ENCODE measurements at regions not wholly inside any gene's neighbourhood (a gene's known extent, or its start where the extent isn't known, plus 50 kb on each side); places are given as distances from the start of the nearest gene placed in this dataset.
"Not testable (repeated sequence)": the region's sequence is repeated elsewhere in the genome, so short reads cannot be mapped to it uniquely, and the experiment has no call there.

DNA sequence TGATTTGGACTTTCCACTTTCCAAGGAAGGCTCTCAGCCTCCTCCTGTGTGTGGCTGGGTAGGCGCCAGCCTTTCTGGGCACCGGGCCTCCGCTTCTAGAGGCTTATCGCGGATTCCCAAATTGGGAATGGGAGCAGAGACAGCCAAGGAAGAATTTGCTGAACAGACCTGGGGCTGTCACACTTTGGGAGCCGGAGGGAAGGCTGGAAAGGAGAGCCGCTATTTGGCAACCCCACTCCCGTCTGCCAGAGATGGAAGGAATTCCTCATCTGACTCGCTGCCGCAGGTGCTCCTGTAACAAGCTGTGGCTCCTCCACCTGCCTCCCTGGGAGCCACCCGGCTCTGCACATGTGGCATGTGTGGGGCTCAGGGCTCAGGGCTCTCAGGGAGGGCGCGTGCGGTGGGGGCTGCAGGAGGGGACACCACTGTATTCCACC is 50.8 kb upstream of the ECHDC3 start:
- no peak for DNase-seq (ENCODE audit: low read depth in 4 of 4, low spot score in 2 of 4)

DNA sequence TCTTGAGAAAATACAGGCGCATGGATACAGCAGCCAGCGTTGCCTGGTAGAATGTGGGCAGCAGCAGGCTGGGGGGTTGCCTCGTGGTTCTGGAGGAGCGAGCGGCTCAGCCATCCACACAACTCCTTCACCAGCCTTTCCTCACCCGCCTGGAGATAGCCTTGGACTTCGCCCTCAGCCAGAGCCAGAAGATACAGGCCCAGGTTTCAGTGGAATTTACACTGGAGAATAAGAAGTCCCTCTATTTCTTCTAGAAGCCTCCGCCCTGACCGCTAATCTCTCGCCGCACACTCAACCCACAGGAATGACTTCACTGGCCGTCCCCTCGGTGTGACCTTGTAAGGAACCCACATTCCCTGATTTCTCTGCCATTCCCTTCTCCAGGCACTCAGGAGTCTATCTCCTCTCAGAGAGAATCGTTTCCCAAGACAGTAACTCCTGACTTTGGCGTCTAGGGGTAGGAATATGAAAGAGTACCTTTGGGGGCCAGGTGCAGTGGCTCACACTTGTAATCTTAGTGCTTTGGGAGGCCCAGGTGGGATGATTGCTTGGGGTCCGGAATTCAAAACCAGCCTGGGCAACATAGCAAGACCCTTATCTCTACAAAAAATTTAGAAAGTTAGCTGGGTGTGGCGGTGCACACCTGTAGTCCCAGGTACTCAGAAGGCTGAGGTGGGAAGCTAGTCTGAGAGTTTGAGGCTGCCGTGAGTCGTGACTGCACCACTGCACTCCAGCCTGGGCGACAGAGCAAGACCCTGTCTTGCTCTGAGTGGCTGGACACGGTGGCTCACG is 52.0 kb upstream of the ECHDC3 start:
- DNase-seq (ENCODE audit: low read depth in 4 of 4, low spot score in 2 of 4): no peak

DNA sequence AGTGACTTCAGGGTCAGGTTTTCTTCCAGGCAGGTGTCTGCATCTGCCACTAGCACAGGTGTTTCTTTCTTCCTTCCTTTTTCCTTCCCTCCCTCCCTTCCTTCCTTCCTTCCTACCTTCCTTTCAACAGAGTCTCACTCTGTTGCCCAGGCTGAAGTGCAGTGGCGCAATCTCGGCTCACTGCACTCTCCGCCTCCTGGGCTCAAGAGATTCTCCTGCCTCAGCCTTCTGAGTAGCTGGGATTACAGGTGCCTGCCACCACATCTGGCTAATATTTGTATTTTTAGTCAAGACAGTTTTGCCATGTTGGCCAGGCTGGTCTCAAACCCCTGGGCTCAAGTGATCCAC is 53.8 kb upstream of the ECHDC3 start:
- not testable (repeated sequence) for DNase-seq (ENCODE audit: low read depth in 4 of 4, low spot score in 2 of 4)

DNA sequence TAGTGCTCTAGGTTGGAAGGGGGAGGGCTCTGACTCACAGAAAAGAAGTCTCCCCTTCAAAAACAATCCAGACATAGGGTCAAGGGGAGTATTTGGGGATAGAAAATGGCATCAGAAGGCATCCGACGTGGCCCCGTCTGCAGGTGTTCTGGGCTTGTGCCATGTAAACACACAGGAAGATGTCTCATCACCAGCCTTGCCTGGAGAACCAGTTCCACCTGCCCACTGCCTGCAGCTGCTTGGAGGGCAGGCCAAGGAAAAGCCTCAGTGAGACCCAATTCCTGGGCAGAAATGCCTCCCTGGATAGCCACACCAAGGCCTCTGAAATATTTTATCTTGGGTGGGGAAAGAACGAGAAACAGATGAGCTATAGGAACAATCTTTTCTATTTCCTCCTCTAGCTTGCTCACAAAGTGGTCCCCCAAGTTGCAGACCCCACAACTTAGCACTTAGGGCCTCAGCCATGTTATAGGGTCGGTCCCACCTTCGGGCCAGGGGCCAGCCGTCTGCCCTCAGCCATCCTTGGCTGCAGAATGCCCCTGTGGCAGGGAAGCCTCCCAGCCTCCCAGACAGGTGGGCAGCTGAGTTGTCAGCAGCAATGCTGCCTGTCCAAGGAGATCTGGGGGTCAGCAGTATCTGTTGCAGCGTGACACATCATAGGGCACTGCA is 54.3 kb upstream of the ECHDC3 start:
- no peak for DNase-seq (ENCODE audit: low read depth in 4 of 4, low spot score in 2 of 4)

DNA sequence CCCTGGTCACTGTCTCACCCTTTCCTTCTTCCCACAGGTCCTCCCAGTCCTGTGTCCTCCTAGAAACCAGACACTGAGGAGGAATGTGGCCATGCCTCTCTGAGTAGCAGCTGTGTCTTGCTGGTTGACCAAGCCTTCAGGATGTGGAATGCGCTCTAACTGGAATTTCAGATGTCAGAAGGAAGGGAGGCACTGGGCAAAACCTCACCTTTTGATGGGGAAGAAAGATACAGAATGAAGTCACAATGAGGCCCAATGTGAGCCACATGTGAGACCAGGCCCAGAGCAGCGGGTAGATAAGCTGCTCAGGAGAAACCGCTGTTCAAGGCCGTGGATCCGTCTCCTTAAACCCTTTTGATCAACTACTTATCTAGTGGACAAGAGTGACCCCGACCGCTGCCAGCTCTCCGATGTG is 54.8 kb upstream of the ECHDC3 start:
- no peak for DNase-seq (ENCODE audit: low read depth in 4 of 4, low spot score in 2 of 4)

DNA sequence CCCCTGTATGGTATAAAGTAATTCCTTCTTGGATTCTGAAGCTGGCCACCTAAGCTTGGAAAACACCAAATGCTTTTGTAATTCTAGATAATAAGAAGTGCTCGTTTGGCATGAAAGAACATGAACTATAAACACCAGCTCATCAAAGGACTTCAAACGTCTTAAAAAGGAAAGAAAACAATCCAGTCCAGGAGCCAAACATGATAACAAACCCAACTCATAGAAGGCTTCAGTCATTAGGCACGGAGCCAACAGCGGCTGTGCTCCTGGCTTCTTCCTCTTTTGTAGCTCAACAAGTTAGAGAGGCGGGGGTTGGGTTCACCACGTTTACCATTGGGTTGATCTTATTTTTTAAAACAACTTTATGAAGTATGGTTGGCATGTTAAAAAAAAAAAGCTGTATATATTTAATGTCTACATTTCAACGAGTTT is 56.4 kb upstream of the ECHDC3 start:
- DNase-seq (ENCODE audit: low read depth in 4 of 4, low spot score in 2 of 4): peak in 1 of 4 donors; percentile 56

DNA sequence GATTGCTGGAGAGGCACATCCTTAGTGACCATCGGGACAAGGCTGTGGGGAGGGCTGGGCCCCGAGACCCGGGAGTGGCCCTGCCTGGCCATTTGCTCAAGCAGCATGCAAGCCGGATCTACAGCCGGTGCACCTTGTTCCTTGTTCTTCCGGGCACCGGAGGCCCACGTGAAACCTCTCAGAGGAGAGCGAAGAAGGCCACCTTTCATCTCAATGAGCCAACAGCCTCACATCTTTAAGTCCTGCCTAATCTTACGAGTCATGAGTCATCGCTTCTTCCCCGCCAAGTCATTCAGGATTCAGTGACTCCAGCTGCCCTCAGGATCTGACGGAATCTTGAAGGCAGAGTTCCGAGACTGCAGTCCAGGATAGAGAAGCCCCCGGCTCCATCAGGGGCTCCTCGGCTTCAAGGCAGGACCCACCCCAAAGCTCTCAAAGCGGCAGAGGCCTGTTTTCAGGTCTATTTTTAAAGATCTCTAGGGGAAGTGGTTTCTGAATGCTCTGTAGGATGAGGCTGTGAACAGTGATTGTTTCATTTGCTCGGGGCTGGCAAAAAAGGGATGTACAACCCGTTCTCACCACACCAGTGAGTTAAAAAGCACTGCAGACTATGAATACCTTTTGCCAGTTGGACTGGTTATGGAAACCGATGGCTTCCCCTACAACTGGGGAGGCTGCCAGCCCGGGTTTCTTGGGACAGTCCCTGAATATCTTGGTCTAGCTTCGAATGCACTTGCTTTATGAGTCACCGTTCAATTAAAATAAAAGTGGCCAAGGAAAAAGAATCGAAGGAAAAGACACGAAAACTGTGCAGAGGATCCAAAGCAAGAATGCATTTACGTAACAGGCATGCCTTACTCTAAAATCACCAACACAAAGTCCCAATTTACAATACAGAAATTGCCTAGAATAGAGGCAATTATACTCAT is 57.2 kb upstream of the ECHDC3 start:
- no peak for DNase-seq (ENCODE audit: low read depth in 4 of 4, low spot score in 2 of 4)

DNA sequence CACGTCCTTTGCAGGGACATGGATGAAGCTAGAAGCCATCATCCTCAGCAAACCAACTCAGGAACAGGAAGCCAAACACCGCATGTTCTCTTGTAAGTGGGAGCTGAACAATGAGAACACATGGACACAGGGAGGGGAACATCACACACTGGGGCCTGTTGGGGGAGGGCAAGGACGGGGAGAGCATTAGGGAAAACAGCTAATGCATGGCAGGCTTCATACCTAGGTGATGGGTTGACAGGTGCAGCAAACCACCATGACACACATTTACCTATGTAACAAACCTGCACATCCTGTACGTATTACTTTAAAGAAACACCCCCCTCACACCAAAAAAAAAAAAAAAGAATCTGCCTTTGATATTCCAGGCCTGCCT is 57.9 kb upstream of the ECHDC3 start:
- not testable (repeated sequence) for DNase-seq (ENCODE audit: low read depth in 4 of 4, low spot score in 2 of 4)

DNA sequence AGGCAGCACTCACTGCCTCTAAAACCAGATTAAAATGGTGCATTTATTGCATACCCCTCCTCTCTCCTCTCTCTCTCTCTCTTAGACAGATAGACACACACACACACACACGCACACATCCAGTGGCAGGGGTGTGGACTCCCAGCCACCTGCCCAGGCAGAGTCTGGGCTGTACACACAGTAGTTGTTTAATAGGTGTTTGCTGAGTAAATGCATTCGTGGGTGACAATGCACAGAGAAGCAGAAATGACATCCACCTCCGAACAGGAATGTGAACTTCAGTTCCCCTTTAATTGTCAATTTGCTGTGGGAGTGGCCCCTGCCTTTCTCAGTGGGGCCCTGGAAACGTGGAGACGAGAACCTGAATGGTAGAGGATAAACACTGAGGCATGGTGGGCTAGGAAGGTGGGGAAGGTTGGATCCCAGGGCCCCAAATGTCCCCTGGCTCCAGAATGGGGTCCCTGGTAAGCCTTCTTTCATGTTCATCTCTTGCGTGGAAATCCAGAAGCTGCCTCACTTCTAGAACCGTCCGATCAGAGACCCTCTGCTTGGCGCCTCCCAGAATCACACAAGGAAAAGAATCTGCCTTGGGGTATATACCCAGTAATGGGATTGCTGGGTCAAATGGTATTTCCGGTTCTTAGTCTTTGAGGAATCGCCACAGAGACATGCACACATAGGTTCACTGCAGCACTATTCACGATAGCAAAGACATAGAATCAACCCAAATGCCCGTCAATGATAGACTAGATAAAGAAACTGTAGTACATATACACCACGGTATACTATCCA is 58.5 kb upstream of the ECHDC3 start:
- no peak for DNase-seq (ENCODE audit: low read depth in 4 of 4, low spot score in 2 of 4)

DNA sequence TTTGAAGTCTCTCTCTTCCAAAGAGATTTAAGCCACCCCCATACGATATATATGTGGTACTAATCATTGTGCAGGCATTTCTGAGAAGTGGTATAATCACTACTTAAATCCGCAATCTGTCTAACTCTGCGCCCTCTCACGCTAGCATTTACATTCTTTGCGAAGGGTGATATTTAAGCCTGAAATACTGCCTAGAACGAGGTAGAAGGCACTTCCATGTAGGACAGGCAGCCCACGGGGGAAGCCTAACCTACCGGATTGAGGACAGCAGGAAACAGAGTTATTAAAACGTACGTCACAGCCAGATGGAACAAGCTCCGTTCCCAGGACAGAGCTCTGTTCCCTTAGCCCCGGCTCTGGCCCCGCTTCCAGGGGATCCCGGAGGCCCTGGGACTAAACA is 59.3 kb upstream of the ECHDC3 start:
- no peak for DNase-seq (ENCODE audit: low read depth in 4 of 4, low spot score in 2 of 4)

DNA sequence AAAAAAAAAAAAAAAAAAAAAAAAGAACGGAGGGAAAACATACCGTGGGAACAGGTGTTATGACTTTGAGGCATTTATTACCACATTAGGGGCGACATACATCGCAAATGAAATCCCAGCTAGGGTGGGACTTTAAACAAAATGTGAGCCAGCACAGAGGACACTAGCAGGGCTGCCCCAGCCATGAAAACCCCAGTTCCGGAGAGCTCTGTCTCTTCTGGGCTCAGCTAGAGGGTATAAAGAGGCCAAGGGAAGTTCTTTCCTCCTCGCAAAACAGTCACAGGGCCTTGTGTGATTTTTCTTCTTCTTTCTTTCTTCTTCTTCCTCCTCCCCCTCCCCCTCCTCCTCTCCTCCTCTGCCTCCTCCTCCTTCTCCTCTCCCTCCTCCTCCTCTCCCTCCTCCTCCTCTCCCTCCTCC is 59.9 kb upstream of the ECHDC3 start:
- no peak for DNase-seq (ENCODE audit: low read depth in 4 of 4, low spot score in 2 of 4)

DNA sequence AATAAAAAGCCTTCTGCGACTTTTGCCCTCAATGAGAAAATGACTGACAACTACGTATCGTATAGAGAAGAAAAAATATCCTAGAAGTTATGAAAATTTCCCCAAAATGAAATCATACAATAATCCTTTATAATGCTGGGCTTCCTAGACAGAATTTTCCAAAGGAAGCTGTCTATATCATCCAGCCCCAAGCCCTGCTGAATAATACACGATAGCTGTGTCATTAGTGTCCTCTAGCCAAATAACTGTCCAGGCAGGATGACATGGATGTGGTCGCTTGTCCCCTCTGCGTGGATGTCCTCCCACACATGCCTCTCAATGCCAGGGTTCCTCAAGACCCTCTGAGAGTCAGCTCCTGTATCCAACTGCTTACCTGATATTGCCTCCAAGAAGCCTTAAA is 61.7 kb upstream of the ECHDC3 start:
- DNase-seq (ENCODE audit: low read depth in 4 of 4, low spot score in 2 of 4): no peak

DNA sequence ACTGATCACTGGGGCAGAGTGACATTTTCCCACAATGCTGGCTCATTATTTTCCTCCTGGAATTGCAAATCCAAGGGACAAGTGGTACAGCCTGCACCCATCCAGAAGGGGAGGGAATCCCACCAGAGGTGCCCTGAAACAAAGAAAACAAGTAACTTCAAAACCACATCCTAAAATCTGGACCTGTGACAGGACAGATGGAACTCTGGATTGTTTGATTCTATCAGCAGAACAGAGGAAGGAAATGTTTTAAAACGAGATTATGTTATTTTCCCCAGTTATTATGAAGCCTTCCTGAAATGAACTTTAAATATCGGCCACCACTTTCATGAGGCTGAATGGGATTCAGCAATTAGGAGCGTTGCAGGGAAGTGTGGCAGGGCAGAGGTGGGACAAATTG is 62.2 kb upstream of the ECHDC3 start:
- no peak for DNase-seq (ENCODE audit: low read depth in 4 of 4, low spot score in 2 of 4)

DNA sequence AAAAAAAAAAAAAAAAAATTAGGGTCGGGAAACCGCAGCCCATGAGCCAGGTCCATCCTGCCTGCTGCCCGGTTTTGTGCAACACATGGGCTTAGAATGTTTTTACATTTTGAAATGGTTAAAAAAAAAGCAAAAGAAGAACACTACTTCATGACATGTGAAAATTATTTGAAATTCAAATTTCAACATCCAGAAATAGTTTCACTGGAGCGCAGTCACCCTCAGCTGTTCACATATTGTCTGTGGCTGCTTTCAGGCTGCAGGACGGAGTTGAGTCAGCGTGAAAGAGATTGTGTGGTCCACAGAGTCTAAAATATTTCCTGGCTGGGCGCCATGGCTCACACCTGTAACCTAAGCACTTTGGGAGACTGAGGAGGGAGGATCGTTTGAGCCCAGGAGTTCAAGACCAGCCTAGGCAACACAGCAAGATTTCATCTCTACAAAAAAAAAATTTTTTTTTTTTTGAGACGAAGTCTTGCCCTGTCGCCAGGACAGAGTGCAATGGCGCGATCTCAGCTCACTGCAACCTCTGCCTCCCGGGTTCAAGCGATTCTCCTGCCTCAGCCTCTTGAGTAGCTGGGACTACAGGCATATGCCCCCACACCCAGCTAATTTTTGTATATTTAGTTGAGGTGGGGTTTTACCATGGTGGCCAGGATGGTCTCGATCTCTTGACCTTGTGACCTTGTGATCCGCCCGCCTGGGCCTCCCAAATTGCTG is 63.9 kb upstream of the ECHDC3 start:
- DNase-seq (ENCODE audit: low read depth in 4 of 4, low spot score in 2 of 4): no peak

DNA sequence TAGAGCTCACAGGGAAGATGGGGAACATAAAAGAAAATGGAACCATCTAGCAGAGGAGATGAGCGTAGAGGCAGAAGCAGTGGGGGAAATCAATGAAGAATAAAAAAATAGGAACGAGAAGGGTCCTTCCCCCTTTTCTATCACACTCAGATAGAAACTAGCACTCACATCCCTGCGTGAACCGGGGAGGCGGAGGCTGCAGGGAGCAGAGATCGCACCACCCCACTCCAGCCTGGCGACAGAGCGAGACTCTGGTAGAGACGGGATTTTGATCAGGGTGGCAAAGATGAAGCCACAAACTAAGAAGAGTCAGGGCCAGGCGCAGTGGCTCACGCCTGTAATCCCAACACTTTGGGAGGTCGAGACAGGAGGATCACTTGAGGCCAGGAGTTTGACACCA is 64.7 kb upstream of the ECHDC3 start:
- no peak for DNase-seq (ENCODE audit: low read depth in 4 of 4, low spot score in 2 of 4)

DNA sequence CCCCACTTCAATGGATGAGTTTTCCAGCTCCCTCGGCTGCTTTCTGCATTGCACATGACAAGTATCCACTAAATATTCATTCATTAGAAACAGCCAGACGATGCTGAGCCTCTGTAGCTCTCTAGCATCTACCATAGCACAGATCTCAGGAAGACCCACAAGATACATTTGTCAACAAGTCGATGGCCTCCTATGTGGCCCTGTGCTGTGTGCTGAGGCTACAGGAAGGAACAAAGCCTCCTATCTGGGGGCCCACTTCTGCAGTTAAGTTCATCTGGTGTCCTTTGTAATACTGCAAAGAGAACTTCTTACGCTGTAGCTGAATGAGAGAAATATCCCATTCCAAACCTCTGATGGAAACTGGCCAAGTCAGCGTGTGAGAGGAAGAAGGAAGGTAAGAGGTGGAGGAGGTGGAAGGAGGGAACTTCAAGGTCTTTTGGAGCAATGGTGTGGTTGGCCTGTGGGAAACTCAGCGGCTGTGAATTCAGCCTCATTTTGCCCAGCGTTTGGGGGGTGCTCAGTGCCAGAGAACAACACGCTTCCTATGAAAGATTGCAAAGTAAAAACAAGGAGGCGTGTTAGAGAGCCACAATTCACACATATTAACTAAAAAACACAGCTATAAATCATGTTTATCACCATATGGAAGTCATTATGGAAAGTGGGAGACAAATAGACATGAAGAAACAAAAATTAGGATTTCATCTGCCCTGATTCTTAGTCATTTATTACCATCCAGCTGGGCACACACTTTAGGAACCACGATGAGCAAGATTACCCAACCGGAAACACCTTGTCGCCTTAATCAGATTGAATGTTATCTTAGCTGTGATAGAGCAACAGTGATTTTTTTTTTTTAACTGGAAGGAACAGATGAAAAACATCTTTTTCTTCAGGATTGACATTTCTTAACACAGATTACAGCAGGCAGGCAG is 62.2 kb upstream of the USP6NL start:
- DNase-seq (ENCODE audit: low read depth in 4 of 4, low spot score in 2 of 4): peak in 1 of 4 donors; percentile 60

DNA sequence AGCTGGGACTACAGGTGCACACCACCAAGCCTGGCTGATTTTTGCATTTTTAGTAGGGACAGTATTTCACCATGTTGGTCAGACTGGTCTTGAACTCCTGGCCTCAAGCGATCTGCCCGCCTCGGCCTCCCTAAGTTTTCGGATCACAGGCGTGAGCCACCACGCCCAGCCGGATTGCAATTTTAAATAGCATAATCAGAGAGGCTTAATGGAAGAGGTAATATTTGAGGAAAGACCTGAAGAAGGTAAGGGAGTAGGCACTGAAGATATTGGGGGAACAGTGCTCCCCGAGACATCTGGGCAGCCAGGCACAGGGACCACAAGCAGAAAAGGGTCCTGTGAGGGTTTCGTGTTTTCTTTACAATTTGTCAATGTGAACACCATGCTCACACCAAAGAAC is 61.4 kb upstream of the USP6NL start:
- DNase-seq (ENCODE audit: low read depth in 4 of 4, low spot score in 2 of 4): no peak

DNA sequence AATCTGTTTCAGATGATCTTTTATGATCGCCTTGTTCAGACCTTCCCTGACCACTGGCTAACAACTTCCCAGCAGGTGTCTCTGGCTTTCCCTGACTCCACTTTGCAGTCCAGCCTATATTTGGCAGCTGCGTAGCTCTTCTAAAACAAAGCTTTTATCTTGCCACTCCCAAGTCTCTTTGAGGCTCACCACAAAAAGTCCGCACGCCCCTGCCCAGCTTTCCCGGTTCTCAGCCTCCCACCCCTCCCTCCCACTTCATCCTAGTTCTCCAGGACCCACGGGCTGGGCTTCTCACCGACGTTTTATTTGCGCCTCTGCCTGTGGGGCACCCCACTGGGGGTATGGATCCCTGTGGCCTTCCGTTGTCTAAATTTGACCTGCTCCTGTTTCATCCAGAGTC is 58.9 kb upstream of the USP6NL start:
- no peak for DNase-seq (ENCODE audit: low read depth in 4 of 4, low spot score in 2 of 4)

All from left renal cortex interstitium (tissue), 4 donors.